GM12872 (cell line): ENCODE measurements at regions not wholly inside any gene's neighbourhood (a gene's known extent, or its start where the extent isn't known, plus 50 kb on each side); places are given as distances from the start of the nearest gene placed in this dataset.

Experiments
- CTCF ChIP-seq: IDR thresholded peaks from 3 replicates; pipeline ENCODE4 v1.5.1; 2011; ENCODE audit warnings: low read depth, mild to moderate bottlenecking, low read length, moderate library complexity; ENCODE audit not compliant: insufficient read depth

GRCh38 chrX:23509256-23509655, 158.0 kb upstream of the PRDX4 start:
- TF ChIP-seq CTCF, result no peak

- TF ChIP-seq CTCF, result no peak
These were observed 155.5 kb upstream of the PRDX4 start for GRCh38 chrX:23511793-23512192.

DNA sequence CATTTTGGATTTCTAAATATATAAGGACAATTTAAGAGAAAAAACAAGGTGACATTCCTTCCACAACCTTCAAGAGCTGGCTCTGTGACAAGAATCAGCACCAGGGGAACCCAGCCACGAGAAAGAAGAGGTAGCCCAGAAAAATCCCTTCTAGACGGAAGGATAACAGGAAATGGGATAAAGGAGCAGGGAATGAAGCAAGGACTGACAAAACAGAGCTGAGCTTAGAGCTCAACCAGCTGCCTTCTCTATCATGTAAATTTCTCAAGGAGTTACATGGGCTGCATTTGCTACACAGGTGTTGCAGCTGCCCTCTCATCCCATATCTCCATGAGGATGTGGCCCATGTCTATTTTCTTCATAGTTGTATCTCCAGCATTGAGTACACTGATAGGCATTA, 154.2 kb upstream of the PRDX4 start:
- no peak for TF ChIP-seq CTCF

DNA sequence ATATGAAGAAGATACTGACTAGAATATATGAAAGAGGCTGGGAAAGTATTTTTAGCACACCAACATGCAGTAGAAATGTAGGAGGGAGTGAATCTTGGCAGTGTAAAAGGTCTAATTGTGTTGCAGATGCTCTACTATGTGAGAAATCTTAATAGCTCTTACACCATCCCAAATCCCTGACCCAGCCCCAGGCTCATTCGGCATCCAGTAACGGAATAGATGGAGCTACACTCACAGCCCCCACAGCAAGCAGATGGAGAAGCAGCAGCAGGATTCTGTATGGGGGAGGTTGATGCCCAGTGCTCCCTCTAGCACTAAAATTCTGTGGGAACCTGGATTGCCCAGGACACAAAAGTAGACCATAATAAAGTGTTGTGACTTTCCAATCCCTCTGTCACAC, 153.2 kb upstream of the PRDX4 start:
- TF ChIP-seq CTCF, result no peak

DNA sequence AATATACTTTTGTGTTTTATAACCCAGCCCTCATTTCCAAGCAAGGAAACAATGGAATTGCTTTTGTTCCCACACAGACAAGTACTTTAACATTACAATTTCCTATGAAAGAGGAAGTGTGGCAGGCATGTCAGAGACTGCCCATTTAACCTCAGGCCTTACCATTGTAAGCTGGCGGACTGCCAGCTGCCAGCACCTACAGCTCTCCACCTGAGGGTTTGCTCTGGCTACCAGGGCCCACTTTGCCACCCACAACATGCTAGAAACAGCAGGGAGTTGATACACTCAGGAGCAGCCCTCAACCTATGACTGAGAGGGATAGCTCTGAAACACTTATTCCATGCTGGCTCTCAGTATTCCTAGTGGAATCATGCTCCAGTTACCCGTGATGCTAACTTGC, 152.3 kb upstream of the PRDX4 start:
- TF ChIP-seq CTCF, result no peak

GRCh38 chrX:23524467-23524866, 142.8 kb upstream of the PRDX4 start:
- TF ChIP-seq CTCF, result no peak

DNA sequence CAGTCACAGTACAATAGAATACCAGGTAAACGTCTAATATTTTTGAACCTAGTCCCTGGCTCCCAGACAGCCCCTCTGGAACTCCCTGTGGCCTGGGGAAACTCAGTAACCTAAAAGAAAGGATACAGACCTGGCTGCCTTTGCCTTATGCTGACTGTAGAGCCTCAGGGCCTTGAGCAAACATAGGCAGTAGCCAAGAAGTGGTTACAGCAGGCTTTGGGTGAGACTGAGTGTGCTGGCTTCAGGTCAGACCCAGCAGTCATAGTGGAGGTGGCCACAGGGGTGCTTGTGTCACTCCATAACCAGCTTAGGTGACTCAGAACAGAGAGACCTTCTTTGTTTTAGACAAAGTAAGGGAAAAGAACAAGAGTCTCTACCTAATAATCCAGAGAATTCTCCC, 141.8 kb upstream of the PRDX4 start:
- TF ChIP-seq CTCF, result no peak

DNA sequence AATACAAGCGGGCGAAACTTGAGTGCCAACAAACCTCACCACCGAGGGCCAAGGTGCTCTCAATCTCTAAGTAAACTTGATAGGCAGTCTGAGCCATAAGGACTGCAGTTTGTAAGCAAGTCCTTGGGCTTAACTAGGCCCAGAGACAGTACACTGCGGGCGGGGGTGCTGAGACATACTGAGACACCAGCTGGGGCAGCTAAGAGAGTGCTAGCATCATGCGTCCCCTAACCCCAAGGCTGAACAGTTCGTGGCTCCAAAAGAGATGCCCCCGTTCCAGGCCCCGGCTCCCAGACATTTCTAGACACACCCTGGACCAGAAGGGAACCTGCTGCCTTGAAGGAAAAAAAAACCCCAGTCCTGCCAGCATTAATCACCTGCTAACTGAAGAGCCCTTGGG, 126.8 kb upstream of the PRDX4 start:
- no peak for TF ChIP-seq CTCF
